Ishikawa (cell line): ENCODE measurements at regions not wholly inside any gene's neighbourhood (a gene's known extent, or its start where the extent isn't known, plus 50 kb on each side); places are given as distances from the start of the nearest gene placed in this dataset.

ENCODE experiments used
- CEBPB ChIP-seq: IDR thresholded peaks from 2 replicates; pipeline ENCODE4 v1.6.1; 2012
- CREB1 ChIP-seq: IDR thresholded peaks from 2 replicates; pipeline ENCODE4 v1.6.1; 2012; ENCODE audit warnings: low read depth
- EGR1 ChIP-seq: IDR thresholded peaks from 2 replicates; pipeline ENCODE4 v1.6.1; 2012
- EP300 ChIP-seq: IDR thresholded peaks from 2 replicates; pipeline ENCODE4 v1.6.1; 2012; ENCODE audit warnings: borderline replicate concordance
- FOXM1 ChIP-seq: IDR thresholded peaks from 2 replicates; pipeline ENCODE4 v1.6.1; 2012; ENCODE audit warnings: low read depth, borderline replicate concordance
- NFIC ChIP-seq: IDR thresholded peaks from 2 replicates; pipeline ENCODE4 v1.6.1; 2012
- RAD21 ChIP-seq: IDR thresholded peaks from 2 replicates; pipeline ENCODE4 v1.6.1; 2012; ENCODE audit warnings: low read depth
- TAF1 ChIP-seq: IDR thresholded peaks from 2 replicates; pipeline ENCODE4 v1.6.1; 2012; ENCODE audit warnings: low read depth, mild to moderate bottlenecking
- TCF12 ChIP-seq: IDR thresholded peaks from 2 replicates; pipeline ENCODE4 v1.6.1; 2012; ENCODE audit warnings: low read depth
- TEAD4 ChIP-seq: IDR thresholded peaks from 2 replicates; pipeline ENCODE4 v1.6.1; 2012
- USF1 ChIP-seq: IDR thresholded peaks from 2 replicates; pipeline ENCODE4 v1.6.1; 2012
- YY1 ChIP-seq: IDR thresholded peaks from 2 replicates; pipeline ENCODE4 v1.6.1; 2012; ENCODE audit warnings: low read depth
- ZBTB7A ChIP-seq: IDR thresholded peaks from 2 replicates; pipeline ENCODE4 v1.6.1; 2012; ENCODE audit warnings: low read depth
- TF ChIP-seq, protein P1 (sequence below): IDR thresholded peaks from 2 replicates; pipeline ENCODE4 v1.6.1; 2012
- TF ChIP-seq, protein P2 (sequence below): IDR thresholded peaks from 2 replicates; pipeline ENCODE4 v1.6.1; 2012; ENCODE audit warnings: low read depth, mild to moderate bottlenecking

- TF ChIP-seq YY1: no peak
- TF ChIP-seq ZBTB7A: no peak
- TF ChIP-seq USF1: no peak
- TF ChIP-seq CREB1: no peak
- no peak for TF ChIP-seq EP300
- TF ChIP-seq RAD21: no peak
- TF ChIP-seq, protein P1, sequence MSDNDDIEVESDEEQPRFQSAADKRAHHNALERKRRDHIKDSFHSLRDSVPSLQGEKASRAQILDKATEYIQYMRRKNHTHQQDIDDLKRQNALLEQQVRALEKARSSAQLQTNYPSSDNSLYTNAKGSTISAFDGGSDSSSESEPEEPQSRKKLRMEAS: no peak
- TF ChIP-seq CEBPB: no peak
- no peak for TF ChIP-seq TAF1
- TF ChIP-seq NFIC: no peak
- TF ChIP-seq FOXM1: no peak
- no peak for TF ChIP-seq TCF12
- no peak for TF ChIP-seq EGR1
- TF ChIP-seq, protein P2, sequence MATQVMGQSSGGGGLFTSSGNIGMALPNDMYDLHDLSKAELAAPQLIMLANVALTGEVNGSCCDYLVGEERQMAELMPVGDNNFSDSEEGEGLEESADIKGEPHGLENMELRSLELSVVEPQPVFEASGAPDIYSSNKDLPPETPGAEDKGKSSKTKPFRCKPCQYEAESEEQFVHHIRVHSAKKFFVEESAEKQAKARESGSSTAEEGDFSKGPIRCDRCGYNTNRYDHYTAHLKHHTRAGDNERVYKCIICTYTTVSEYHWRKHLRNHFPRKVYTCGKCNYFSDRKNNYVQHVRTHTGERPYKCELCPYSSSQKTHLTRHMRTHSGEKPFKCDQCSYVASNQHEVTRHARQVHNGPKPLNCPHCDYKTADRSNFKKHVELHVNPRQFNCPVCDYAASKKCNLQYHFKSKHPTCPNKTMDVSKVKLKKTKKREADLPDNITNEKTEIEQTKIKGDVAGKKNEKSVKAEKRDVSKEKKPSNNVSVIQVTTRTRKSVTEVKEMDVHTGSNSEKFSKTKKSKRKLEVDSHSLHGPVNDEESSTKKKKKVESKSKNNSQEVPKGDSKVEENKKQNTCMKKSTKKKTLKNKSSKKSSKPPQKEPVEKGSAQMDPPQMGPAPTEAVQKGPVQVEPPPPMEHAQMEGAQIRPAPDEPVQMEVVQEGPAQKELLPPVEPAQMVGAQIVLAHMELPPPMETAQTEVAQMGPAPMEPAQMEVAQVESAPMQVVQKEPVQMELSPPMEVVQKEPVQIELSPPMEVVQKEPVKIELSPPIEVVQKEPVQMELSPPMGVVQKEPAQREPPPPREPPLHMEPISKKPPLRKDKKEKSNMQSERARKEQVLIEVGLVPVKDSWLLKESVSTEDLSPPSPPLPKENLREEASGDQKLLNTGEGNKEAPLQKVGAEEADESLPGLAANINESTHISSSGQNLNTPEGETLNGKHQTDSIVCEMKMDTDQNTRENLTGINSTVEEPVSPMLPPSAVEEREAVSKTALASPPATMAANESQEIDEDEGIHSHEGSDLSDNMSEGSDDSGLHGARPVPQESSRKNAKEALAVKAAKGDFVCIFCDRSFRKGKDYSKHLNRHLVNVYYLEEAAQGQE: no peak
- TF ChIP-seq TEAD4: no peak
Observed at GRCh38 chr15:96123028-96123400, 207.5 kb upstream of the NR2F2 start.

- TF ChIP-seq NFIC: no peak
- TF ChIP-seq EGR1: no peak
- no peak for TF ChIP-seq YY1
- TF ChIP-seq USF1: no peak
- no peak for TF ChIP-seq CEBPB
- TF ChIP-seq, protein P2: no peak
- TF ChIP-seq, protein P1: no peak
- no peak for TF ChIP-seq RAD21
- no peak for TF ChIP-seq TCF12
Observed at GRCh38 chr15:96123630-96124187, 206.8 kb upstream of the NR2F2 start.

- TF ChIP-seq, protein P2: no peak
- TF ChIP-seq CEBPB (no peak), EP300 (no peak), CREB1 (no peak)
Observed at GRCh38 chr15:96124436-96124835, 206.1 kb upstream of the NR2F2 start.

DNA sequence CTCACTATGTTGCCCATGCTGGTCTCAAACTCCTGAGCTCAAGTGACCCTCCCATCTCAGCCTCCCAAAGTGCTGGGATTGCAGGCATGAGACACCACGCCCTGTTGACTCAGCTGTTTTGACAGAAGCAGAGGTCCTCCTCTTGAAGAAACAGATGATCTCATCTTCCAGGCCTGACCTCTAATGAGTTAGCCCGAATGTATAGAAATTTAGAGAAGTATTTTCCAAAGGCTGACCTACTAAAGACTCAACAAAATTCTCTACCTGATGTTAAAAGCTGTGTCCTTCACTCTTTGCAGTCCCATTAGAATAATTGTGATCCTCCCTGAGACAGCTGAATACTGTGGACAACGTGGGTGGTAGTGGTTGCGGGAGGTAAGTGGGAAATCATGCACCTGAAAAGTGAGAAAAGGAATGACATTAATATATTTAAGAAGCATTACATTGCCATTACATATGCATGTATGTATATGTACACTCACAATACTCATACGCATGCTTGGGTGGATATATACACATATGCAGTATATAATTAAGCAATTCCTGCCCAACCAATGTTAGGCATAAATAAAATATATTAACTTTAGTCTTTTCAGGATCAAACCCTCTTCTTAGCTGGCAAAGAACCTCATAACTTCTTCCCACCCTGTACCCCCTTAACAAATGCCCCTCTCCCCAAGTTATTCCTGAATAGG is 204.6 kb upstream of the NR2F2 start:
- TF ChIP-seq RAD21: no peak

DNA sequence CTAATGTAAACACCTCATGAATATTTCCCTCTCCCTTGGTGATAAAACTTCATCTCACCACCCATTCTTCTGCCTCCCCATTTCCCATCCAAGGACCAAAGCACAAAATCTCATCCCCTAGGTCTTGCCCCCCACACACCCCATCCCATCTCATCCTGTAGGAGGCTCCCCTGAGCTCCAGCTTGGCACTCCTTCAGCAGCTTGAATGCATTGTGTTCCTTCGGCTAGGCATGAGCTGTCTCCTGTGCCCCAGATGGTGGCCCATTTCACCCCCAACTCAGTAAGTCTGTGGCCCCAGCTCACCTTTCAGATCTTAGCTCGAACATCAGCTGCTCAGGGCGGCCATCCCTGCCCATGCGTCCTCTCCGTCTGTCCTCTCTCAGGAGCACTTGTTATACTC is 203.6 kb upstream of the NR2F2 start:
- TF ChIP-seq TCF12 (no peak), CREB1 (no peak), NFIC (no peak), EGR1 (no peak)
- TF ChIP-seq, protein P1: no peak
